K562 (cell line): ENCODE measurements at regions not wholly inside any gene's neighbourhood (a gene's known extent, or its start where the extent isn't known, plus 50 kb on each side); places are given as distances from the start of the nearest gene placed in this dataset.

Experiments
- CREB1 ChIP-seq, 2 experiments: sonication (generic) in 1 of 2; formaldehyde crosslinking in 1 of 2; IDR thresholded peaks; 2 replicates each; pipeline versions ENCODE4 v1.6.1 to v1.8.0; 2012 to 2022; ENCODE audit warnings: inconsistent platforms in 1 of 2, mild to moderate bottlenecking in 1 of 2, missing genetic modification reagents in 1 of 2, moderate library complexity in 1 of 2
- DACH1 ChIP-seq: fragments of 450-650 bp; IDR thresholded peaks from 2 replicates; pipeline ENCODE4 v1.6.1; 2018; ENCODE audit not compliant: partially characterized antibody
- ETS2 ChIP-seq: IDR thresholded peaks from 2 replicates; pipeline ENCODE4 v1.6.1; 2016; ENCODE audit warnings: borderline replicate concordance, missing genetic modification characterization, mild to moderate bottlenecking, moderate library complexity, missing compliant biosample characterization; ENCODE audit not compliant: poor library complexity, severe bottlenecking
- FOXJ2 ChIP-seq: fragments of 200-800 bp; sonication (Bioruptor generic); IDR thresholded peaks from 2 replicates; pipeline ENCODE4 v1.6.1; 2016; ENCODE audit warnings: missing genetic modification characterization, missing compliant biosample characterization
- GATA2 ChIP-seq: sonication (generic); formaldehyde crosslinking; IDR thresholded peaks from 2 replicates; pipeline ENCODE4 v1.4.0; 2020; ENCODE audit warnings: mild to moderate bottlenecking, missing genetic modification reagents
- KDM1A ChIP-seq, 2 experiments: fragments of 450-650 bp; IDR thresholded peaks; 2 replicates each; pipeline ENCODE4 v1.6.1; 2016; ENCODE audit warnings: mild to moderate bottlenecking in 2 of 2
- KLF6 ChIP-seq: fragments of 250-450 bp; sonication (Bioruptor Pico); IDR thresholded peaks from 2 replicates; pipeline ENCODE4 v1.4.0; 2020; ENCODE audit warnings: mild to moderate bottlenecking, moderate library complexity, borderline replicate concordance
- MEIS2 ChIP-seq: fragments of 450-650 bp; IDR thresholded peaks from 2 replicates; pipeline ENCODE4 v1.6.1; 2014; ENCODE audit warnings: mild to moderate bottlenecking; ENCODE audit not compliant: partially characterized antibody
- MTA2 ChIP-seq: fragments of 450-650 bp; IDR thresholded peaks from 2 replicates; pipeline ENCODE4 v1.6.1; 2016; ENCODE audit warnings: low read depth
- POLR2AphosphoS5 ChIP-seq: IDR thresholded peaks from 2 replicates; pipeline ENCODE4 v1.6.1; 2011; ENCODE audit warnings: mild to moderate bottlenecking, low read depth, low read length, moderate library complexity; ENCODE audit not compliant: control insufficient read depth, insufficient read depth
- PURB ChIP-seq: sonication (generic); formaldehyde crosslinking; IDR thresholded peaks from 2 replicates; pipeline ENCODE4 v1.9.0; 2021; ENCODE audit warnings: low read depth, mild to moderate bottlenecking, missing genetic modification reagents
- REST ChIP-seq, 2 experiments: fragments of 450-650 bp; formaldehyde crosslinking in 1 of 2; IDR thresholded peaks; 2 replicates each; pipeline versions ENCODE4 v1.4.0 to v1.6.1; 2014 to 2020; ENCODE audit warnings: mild to moderate bottlenecking in 2 of 2, borderline replicate concordance in 1 of 2, low read depth in 1 of 2
- SMARCA4 ChIP-seq: fragments of 450-650 bp; IDR thresholded peaks from 2 replicates; pipeline ENCODE4 v1.6.1; 2016
- SMARCC2 ChIP-seq: fragments of 450-650 bp; IDR thresholded peaks from 2 replicates; pipeline ENCODE4 v1.6.1; 2017; ENCODE audit warnings: antibody characterized with exemption, moderate library complexity, mild to moderate bottlenecking, low read depth
- SOX6 ChIP-seq: fragments of 450-650 bp; IDR thresholded peaks from 2 replicates; pipeline ENCODE4 v1.6.1; 2014; ENCODE audit warnings: mild to moderate bottlenecking
- SRF ChIP-seq, 2 experiments: fragments of 250-450, 450-650 bp in 1 of 2; sonication (Bioruptor Pico) in 1 of 2; sonication (generic) in 1 of 2; formaldehyde crosslinking; IDR thresholded peaks; 2 replicates each; pipeline versions ENCODE4 v1.5.0 to v1.5.1; 2020 to 2022; ENCODE audit warnings: mild to moderate bottlenecking in 1 of 2, missing genetic modification reagents in 1 of 2
- STAT5A ChIP-seq: IDR thresholded peaks from 2 replicates; pipeline ENCODE4 v1.6.1; 2012; ENCODE audit warnings: low read length, inconsistent platforms, borderline replicate concordance
- TAL1 ChIP-seq: fragments of 450-650 bp; IDR thresholded peaks from 2 replicates; pipeline ENCODE4 v1.6.1; 2016; ENCODE audit warnings: mild to moderate bottlenecking
- TCF3 ChIP-seq: sonication (generic); formaldehyde crosslinking; IDR thresholded peaks from 2 replicates; pipeline ENCODE4 v1.4.0; 2020; ENCODE audit warnings: mild to moderate bottlenecking, missing genetic modification reagents
- TEAD4 ChIP-seq, 2 experiments: sonication (generic) in 1 of 2; formaldehyde crosslinking in 1 of 2; IDR thresholded peaks; 2 replicates each; pipeline versions ENCODE4 v1.6.1 to v1.8.0; 2012 to 2022; ENCODE audit warnings: borderline replicate concordance in 1 of 2, inconsistent platforms in 1 of 2, low read length in 1 of 2, mild to moderate bottlenecking in 1 of 2, missing genetic modification reagents in 1 of 2
- ZNF707 ChIP-seq: fragments of 250-450 bp; sonication (Bioruptor Pico); conservative IDR thresholded peaks from 2 replicates; pipeline ENCODE4 v1.8.0; 2022; ENCODE audit warnings: inconsistent platforms, mild to moderate bottlenecking, moderate library complexity

- TF ChIP-seq REST (IDR thresholded peaks at IDR 0.05; ENCODE audit: borderline replicate concordance) (0 out of 2 replicates have a peak, but pooled peaks have one; percentile 4), REST (CRISPR knock-in tag; IDR thresholded peaks at IDR 0.05; ENCODE audit: low read depth) (no peak), DACH1 (peak; percentile 56), FOXJ2 (tag) (0 out of 2 replicates have a peak, but pooled peaks have one; percentile 26), TAL1 (peak; percentile 77), SMARCA4 (0 out of 2 replicates have a peak, but pooled peaks have one; percentile 16), TCF3 (peak; percentile 82), STAT5A (peak; percentile 80), ZNF707 (CRISPR knock-in tag) (no peak), MTA2 (0 out of 2 replicates have a peak, but pooled peaks have one; percentile 37), MEIS2 (peak; percentile 93), KDM1A (IDR thresholded peaks at IDR 0.05) (peak; percentile 44 to 65; a peak in 3 of 4 replicates), ETS2 (tag) (no peak), TEAD4 (IDR thresholded peaks at IDR 0.05; ENCODE audit: low read length) (peak; percentile 85), TEAD4 (CRISPR knock-in tag; IDR thresholded peaks at IDR 0.05; ENCODE audit: borderline replicate concordance) (no peak), CREB1 (IDR thresholded peaks at IDR 0.05) (peak; percentile 40; the same call in 1 of the 2 replicates), CREB1 (CRISPR knock-in tag; IDR thresholded peaks at IDR 0.05) (no peak), KLF6 (CRISPR knock-in tag) (no peak), SRF (CRISPR knock-in tag; IDR thresholded peaks at IDR 0.05) (peak in 1 of 2 experiments; percentile 80; a peak in 2 of 4 replicates), PURB (no peak), POLR2AphosphoS5 (peak; percentile 85), SOX6 (no peak), GATA2 (peak; percentile 54), SMARCC2 (no peak)
Observed at GRCh38 chr2:12109363-12110017, 363.1 kb downstream of the LPIN1 start (continued).
